K562 (cell line): ENCODE measurements at regions not wholly inside any gene's neighbourhood (a gene's known extent, or its start where the extent isn't known, plus 50 kb on each side); places are given as distances from the start of the nearest gene placed in this dataset.
A peak's percentile ranks its signal among the peaks of the same experiment; 100 is the strongest.

Experiments
- BACH1 ChIP-seq: fragments of 200-800 bp; sonication (Bioruptor generic); IDR thresholded peaks from 2 replicates; pipeline ENCODE4 v1.6.1; 2016; ENCODE audit warnings: missing genetic modification characterization, missing compliant biosample characterization
- CAMTA2 ChIP-seq: fragments of 250-450 bp; sonication (Bioruptor Pico); conservative IDR thresholded peaks from 2 replicates; pipeline ENCODE4 v1.5.1; 2022
- CXXC5 ChIP-seq: fragments of 250-450 bp; sonication (Bioruptor Pico); IDR thresholded peaks from 2 replicates; pipeline ENCODE4 v1.8.0; 2022; ENCODE audit warnings: inconsistent platforms, mild to moderate bottlenecking, moderate library complexity
- FIP1L1 ChIP-seq: fragments of 200-400 bp; formaldehyde crosslinking; IDR thresholded peaks from 2 replicates; pipeline ENCODE4 v1.6.1; 2018; ENCODE audit warnings: mild to moderate bottlenecking, low read depth, low read length; ENCODE audit not compliant: poor library complexity, severe bottlenecking
- HDAC6 ChIP-seq: IDR thresholded peaks from 2 replicates; pipeline ENCODE4 v1.6.1; 2012; ENCODE audit warnings: low read depth, mild to moderate bottlenecking, control low read depth, inconsistent platforms, low read length, moderate library complexity
- MAFG ChIP-seq: fragments of 450-650 bp; conservative IDR thresholded peaks from 2 replicates; pipeline ENCODE4 v1.6.1; 2016; ENCODE audit warnings: missing genetic modification characterization, missing compliant biosample characterization
- MAZ ChIP-seq, 2 experiments: fragments of 450-650 bp in 1 of 2; sonication (generic) in 1 of 2; formaldehyde crosslinking; IDR thresholded peaks in 1 of 2; conservative IDR thresholded peaks in 1 of 2; 2 replicates each; pipeline versions ENCODE4 v1.4.0 to v1.5.0; 2020; ENCODE audit warnings: mild to moderate bottlenecking in 1 of 2, missing genetic modification reagents in 1 of 2
- MBD2 ChIP-seq: sonication (generic); IDR thresholded peaks from 2 replicates; pipeline ENCODE4 v1.6.1; 2016; ENCODE audit warnings: low read depth, borderline replicate concordance
- MCM5 ChIP-seq: fragments of 450-650 bp; IDR thresholded peaks from 2 replicates; pipeline ENCODE4 v1.6.1; 2016; ENCODE audit warnings: low read depth
- MCM7 ChIP-seq, 2 experiments: fragments of 450-650 bp; IDR thresholded peaks; 2 replicates each; pipeline ENCODE4 v1.6.1; 2016 to 2018
- MYBL2 ChIP-seq, 2 experiments: fragments of 450-650 bp in 1 of 2; sonication (generic) in 1 of 2; formaldehyde crosslinking in 1 of 2; IDR thresholded peaks; 2 replicates each; pipeline versions ENCODE4 v1.6.1 to v1.8.1; 2017 to 2022; ENCODE audit warnings: borderline replicate concordance in 1 of 2, inconsistent platforms in 1 of 2, low read depth in 1 of 2, mild to moderate bottlenecking in 1 of 2, missing genetic modification reagents in 1 of 2, moderate library complexity in 1 of 2
- NCOA1 ChIP-seq: fragments of 450-650 bp; IDR thresholded peaks from 2 replicates; pipeline ENCODE4 v1.6.1; 2016; ENCODE audit warnings: low read depth
- TARDBP ChIP-seq: fragments of 450-650 bp; IDR thresholded peaks from 2 replicates; pipeline ENCODE4 v1.6.1; 2016
- ZNF239 ChIP-seq: fragments of 250-450 bp; sonication (Bioruptor Pico); IDR thresholded peaks from 2 replicates; pipeline ENCODE4 v1.4.0; 2020; ENCODE audit warnings: mild to moderate bottlenecking
- TF ChIP-seq, protein P1 (sequence below): sonication (generic); formaldehyde crosslinking; IDR thresholded peaks from 2 replicates; pipeline ENCODE4 v1.8.0; 2023; ENCODE audit warnings: mild to moderate bottlenecking, missing genetic modification reagents
- TF ChIP-seq, protein P2 (sequence below): fragments of 450-650 bp; IDR thresholded peaks from 2 replicates; pipeline ENCODE4 v1.6.1; 2017; ENCODE audit warnings: antibody characterized with exemption, mild to moderate bottlenecking
- TF ChIP-seq, protein P3 (sequence below): fragments of 450-650 bp; IDR thresholded peaks from 2 replicates; pipeline ENCODE4 v1.6.1; 2016; ENCODE audit warnings: low read depth, mild to moderate bottlenecking, moderate library complexity
- TF ChIP-seq, protein P4 (sequence below): fragments of 450-650 bp; IDR thresholded peaks from 2 replicates; pipeline ENCODE4 v1.6.1; 2016; ENCODE audit warnings: borderline replicate concordance

DNA sequence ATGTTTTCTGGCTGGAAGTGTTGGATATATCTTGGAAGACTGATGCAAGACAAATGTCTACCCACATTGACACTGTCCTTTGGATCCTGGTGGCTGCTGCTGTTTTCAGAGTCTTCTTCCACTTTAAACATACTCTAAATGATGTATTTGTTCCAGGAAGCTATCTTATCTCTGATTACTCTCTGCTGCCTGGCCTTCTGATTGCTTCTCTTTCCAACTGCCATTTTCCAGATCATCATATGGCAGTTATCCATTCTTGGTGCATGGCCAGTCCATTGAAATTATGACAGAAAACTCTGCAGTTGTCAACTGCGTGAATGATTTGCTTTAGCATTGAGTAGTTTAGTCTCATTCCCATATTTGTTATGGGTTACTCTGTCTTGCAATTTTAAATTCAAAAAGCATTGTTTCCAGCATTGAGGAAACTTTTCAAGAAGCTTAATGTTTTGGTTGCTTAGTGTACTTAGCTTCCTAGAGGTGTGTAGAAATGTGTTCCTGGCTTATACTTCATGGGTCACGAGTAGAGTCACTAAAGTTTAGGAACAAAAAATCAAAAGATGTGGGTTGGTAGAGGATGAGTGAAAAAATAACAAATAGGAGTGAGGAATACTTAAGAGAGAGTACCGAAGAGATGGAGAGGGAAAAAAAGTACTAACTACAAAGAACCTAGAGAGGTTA lies 268.3 kb upstream of the MTPN start (continued):
- TF ChIP-seq, protein P1, sequence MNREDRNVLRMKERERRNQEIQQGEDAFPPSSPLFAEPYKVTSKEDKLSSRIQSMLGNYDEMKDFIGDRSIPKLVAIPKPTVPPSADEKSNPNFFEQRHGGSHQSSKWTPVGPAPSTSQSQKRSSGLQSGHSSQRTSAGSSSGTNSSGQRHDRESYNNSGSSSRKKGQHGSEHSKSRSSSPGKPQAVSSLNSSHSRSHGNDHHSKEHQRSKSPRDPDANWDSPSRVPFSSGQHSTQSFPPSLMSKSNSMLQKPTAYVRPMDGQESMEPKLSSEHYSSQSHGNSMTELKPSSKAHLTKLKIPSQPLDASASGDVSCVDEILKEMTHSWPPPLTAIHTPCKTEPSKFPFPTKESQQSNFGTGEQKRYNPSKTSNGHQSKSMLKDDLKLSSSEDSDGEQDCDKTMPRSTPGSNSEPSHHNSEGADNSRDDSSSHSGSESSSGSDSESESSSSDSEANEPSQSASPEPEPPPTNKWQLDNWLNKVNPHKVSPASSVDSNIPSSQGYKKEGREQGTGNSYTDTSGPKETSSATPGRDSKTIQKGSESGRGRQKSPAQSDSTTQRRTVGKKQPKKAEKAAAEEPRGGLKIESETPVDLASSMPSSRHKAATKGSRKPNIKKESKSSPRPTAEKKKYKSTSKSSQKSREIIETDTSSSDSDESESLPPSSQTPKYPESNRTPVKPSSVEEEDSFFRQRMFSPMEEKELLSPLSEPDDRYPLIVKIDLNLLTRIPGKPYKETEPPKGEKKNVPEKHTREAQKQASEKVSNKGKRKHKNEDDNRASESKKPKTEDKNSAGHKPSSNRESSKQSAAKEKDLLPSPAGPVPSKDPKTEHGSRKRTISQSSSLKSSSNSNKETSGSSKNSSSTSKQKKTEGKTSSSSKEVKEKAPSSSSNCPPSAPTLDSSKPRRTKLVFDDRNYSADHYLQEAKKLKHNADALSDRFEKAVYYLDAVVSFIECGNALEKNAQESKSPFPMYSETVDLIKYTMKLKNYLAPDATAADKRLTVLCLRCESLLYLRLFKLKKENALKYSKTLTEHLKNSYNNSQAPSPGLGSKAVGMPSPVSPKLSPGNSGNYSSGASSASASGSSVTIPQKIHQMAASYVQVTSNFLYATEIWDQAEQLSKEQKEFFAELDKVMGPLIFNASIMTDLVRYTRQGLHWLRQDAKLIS = no peak
- TF ChIP-seq, protein P2, sequence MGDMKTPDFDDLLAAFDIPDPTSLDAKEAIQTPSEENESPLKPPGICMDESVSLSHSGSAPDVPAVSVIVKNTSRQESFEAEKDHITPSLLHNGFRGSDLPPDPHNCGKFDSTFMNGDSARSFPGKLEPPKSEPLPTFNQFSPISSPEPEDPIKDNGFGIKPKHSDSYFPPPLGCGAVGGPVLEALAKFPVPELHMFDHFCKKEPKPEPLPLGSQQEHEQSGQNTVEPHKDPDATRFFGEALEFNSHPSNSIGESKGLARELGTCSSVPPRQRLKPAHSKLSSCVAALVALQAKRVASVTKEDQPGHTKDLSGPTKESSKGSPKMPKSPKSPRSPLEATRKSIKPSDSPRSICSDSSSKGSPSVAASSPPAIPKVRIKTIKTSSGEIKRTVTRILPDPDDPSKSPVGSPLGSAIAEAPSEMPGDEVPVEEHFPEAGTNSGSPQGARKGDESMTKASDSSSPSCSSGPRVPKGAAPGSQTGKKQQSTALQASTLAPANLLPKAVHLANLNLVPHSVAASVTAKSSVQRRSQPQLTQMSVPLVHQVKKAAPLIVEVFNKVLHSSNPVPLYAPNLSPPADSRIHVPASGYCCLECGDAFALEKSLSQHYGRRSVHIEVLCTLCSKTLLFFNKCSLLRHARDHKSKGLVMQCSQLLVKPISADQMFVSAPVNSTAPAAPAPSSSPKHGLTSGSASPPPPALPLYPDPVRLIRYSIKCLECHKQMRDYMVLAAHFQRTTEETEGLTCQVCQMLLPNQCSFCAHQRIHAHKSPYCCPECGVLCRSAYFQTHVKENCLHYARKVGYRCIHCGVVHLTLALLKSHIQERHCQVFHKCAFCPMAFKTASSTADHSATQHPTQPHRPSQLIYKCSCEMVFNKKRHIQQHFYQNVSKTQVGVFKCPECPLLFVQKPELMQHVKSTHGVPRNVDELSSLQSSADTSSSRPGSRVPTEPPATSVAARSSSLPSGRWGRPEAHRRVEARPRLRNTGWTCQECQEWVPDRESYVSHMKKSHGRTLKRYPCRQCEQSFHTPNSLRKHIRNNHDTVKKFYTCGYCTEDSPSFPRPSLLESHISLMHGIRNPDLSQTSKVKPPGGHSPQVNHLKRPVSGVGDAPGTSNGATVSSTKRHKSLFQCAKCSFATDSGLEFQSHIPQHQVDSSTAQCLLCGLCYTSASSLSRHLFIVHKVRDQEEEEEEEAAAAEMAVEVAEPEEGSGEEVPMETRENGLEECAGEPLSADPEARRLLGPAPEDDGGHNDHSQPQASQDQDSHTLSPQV = peak; percentile 81
- TF ChIP-seq CXXC5 (CRISPR knock-in tag) = peak; percentile 62
- no peak for TF ChIP-seq MCM7 (IDR thresholded peaks at IDR 0.05)
- no peak for TF ChIP-seq TARDBP
- peak; percentile 24 for TF ChIP-seq ZNF239 (CRISPR knock-in tag)
- TF ChIP-seq MCM5 = no peak
- TF ChIP-seq HDAC6 = no peak
- TF ChIP-seq, protein P3, sequence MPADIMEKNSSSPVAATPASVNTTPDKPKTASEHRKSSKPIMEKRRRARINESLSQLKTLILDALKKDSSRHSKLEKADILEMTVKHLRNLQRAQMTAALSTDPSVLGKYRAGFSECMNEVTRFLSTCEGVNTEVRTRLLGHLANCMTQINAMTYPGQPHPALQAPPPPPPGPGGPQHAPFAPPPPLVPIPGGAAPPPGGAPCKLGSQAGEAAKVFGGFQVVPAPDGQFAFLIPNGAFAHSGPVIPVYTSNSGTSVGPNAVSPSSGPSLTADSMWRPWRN = no peak
- TF ChIP-seq BACH1 = no peak
- TF ChIP-seq MAZ (CRISPR knock-in tag; conservative IDR thresholded peaks at IDR 0.05 in 1 of 2, IDR thresholded peaks at IDR 0.05 in 1 of 2) = 0 out of 4 replicates have a peak, but pooled peaks of 1 of the 2 experiments have one; percentile 27
- peak; percentile 52; the same call in 1 of the 2 replicates for TF ChIP-seq MBD2
- TF ChIP-seq CAMTA2 (CRISPR knock-in tag) = no peak
- peak; percentile 74; the same call in 1 of the 2 replicates for TF ChIP-seq NCOA1
- no peak for TF ChIP-seq FIP1L1
- peak; percentile 73 for TF ChIP-seq MYBL2 (IDR thresholded peaks at IDR 0.05; ENCODE audit: low read depth)
- TF ChIP-seq MYBL2 (CRISPR knock-in tag; IDR thresholded peaks at IDR 0.05; ENCODE audit: borderline replicate concordance) = no peak
- TF ChIP-seq, protein P4, sequence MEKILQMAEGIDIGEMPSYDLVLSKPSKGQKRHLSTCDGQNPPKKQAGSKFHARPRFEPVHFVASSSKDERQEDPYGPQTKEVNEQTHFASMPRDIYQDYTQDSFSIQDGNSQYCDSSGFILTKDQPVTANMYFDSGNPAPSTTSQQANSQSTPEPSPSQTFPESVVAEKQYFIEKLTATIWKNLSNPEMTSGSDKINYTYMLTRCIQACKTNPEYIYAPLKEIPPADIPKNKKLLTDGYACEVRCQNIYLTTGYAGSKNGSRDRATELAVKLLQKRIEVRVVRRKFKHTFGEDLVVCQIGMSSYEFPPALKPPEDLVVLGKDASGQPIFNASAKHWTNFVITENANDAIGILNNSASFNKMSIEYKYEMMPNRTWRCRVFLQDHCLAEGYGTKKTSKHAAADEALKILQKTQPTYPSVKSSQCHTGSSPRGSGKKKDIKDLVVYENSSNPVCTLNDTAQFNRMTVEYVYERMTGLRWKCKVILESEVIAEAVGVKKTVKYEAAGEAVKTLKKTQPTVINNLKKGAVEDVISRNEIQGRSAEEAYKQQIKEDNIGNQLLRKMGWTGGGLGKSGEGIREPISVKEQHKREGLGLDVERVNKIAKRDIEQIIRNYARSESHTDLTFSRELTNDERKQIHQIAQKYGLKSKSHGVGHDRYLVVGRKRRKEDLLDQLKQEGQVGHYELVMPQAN = no peak
- no peak for TF ChIP-seq MAFG
